ENCODE measurements at regions not wholly inside any gene's neighbourhood (a gene's known extent, or its start where the extent isn't known, plus 50 kb on each side); places are given as distances from the start of the nearest gene placed in this dataset.
A peak's percentile ranks its signal among the peaks of the same experiment; 100 is the strongest.

DNA sequence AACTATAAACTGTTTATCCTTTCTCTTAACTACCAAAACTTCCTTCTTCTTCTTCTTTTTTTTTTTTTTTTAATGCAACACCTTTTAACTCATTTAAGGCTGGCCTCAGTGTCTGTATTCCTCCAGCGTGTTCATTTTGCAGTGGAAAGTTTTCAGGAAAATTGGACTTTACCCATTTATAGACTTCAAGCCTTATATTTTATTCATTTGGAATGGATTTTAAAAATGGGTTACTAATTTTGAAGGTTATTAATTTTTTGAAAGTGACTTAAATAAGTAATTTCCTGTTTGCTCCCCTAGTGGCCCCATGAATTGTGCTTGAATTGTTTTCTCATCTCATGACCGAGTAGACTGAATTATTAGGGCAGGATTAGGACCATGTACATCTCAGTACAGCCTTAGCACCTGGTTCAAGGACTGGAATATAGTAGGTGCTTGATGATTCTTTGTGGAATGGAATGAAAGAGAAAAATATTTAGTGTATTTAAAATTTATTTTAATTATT is 282.7 kb downstream of the ANKRD50 start:
- no peaks in the 10 kb centered on the region for H3K36me3 ChIP-seq

DNA sequence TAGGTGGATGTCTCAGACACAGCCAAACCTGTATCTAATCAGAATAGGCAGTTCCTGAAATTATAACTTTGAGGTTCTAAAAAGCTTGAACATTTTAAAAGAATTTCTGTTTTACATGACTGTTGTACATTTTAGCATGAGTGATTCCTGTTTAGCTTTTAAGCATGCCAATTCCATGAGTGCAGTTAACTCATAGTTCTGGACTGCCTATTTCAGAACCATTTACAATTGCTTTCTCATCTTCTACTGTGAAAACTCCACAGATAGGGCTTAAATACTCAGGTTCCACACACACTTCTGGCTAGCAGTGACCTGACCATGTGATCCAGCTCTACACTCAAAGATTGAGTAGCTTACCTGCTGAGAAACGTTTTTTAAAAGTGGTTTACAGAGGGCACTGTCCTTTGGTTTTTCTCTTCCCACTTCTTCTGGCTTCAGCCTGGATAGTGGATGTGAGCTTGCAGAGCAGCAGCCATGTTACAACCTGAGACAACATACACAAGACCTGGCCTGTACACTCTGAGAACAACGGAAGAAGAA is 280.8 kb downstream of the ANKRD50 start:
- no peak for TF ChIP-seq POLR2A (IDR thresholded peaks at IDR 0.05)
- TF ChIP-seq, protein P1, sequence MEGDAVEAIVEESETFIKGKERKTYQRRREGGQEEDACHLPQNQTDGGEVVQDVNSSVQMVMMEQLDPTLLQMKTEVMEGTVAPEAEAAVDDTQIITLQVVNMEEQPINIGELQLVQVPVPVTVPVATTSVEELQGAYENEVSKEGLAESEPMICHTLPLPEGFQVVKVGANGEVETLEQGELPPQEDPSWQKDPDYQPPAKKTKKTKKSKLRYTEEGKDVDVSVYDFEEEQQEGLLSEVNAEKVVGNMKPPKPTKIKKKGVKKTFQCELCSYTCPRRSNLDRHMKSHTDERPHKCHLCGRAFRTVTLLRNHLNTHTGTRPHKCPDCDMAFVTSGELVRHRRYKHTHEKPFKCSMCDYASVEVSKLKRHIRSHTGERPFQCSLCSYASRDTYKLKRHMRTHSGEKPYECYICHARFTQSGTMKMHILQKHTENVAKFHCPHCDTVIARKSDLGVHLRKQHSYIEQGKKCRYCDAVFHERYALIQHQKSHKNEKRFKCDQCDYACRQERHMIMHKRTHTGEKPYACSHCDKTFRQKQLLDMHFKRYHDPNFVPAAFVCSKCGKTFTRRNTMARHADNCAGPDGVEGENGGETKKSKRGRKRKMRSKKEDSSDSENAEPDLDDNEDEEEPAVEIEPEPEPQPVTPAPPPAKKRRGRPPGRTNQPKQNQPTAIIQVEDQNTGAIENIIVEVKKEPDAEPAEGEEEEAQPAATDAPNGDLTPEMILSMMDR (IDR thresholded peaks at IDR 0.05) = no peak
- DNase-seq = no peak
- Histone ChIP-seq H3K27me3 (no peaks in the 10 kb centered on the region), H3K4me3 (no peak overlapping the region), H3K9me3 (no peaks in the 10 kb centered on the region), H3K27ac (peak overlapping the region in 1 of 4 donors; percentile 1), H3K36me3 (no peaks in the 10 kb centered on the region), H3K4me1 (no peaks in the 10 kb centered on the region)

More for the DNA sequence above, 282.7 kb downstream of the ANKRD50 start:
- Histone ChIP-seq H3K9me3 (no peaks in the 10 kb centered on the region), H3K4me3 (no peak overlapping the region), H3K27me3 (no peaks in the 10 kb centered on the region), H3K4me1 (no peaks in the 10 kb centered on the region), H3K27ac (no peak overlapping the region)
- no peak for TF ChIP-seq POLR2A (IDR thresholded peaks at IDR 0.05)
- TF ChIP-seq, protein P1 (IDR thresholded peaks at IDR 0.05) = peak in 1 of 6 experiments; percentile 2
- no peak for DNase-seq

DNA sequence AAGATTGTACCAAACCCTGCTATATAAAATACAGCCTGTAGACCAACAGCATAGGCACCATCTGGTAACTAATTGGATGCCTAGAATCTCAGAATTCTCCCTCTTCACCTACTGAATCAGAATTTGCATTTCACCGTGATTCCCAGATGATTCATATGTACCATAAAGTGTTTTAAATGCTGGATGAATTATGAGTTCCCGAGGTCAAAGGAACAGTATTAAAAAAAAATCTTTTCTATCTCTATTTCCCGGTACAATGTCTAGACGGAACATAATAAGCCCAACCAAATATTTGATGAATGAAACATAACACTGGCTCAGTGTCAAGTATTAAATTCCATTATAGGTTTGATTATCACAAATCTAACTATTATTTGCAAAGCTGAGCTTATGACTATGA is 280.0 kb downstream of the ANKRD50 start:
- Histone ChIP-seq H3K27me3 (no peaks in the 10 kb centered on the region), H3K4me1 (no peaks in the 10 kb centered on the region), H3K36me3 (no peaks in the 10 kb centered on the region), H3K27ac (peak overlapping the region in 1 of 4 donors; percentile 1), H3K4me3 (no peak overlapping the region), H3K9me3 (no peaks in the 10 kb centered on the region)
- no peak for DNase-seq
- TF ChIP-seq, protein P1 (IDR thresholded peaks at IDR 0.05) = no peak
- no peak for TF ChIP-seq POLR2A (IDR thresholded peaks at IDR 0.05)

DNA sequence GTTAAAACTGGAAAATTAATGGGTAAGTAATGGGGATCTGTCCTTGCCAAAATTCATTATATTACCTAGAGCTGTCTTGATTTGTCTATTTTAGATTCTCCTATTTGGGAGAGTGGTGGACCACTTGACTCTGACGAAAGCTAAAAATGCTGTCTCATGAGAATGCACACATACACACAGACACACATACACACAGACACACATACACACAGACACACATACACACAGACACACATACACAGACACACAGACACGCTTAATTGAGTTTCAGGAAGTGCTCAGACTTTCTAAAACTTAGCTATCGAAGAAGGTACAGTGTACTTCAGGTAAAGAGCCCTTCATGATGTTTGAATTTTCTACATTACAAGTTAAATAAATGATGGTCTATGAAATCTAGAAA is 279.5 kb downstream of the ANKRD50 start:
- H3K36me3 ChIP-seq = no peaks in the 10 kb centered on the region
- no peak overlapping the region for H3K4me3 ChIP-seq
- no peaks in the 10 kb centered on the region for H3K4me1 ChIP-seq
- H3K9me3 ChIP-seq = no peaks in the 10 kb centered on the region
- no peak for DNase-seq
- TF ChIP-seq POLR2A (IDR thresholded peaks at IDR 0.05) = no peak
- TF ChIP-seq, protein P1 (IDR thresholded peaks at IDR 0.05) = no peak
- H3K27ac ChIP-seq = no peak overlapping the region
- H3K27me3 ChIP-seq = no peaks in the 10 kb centered on the region

DNA sequence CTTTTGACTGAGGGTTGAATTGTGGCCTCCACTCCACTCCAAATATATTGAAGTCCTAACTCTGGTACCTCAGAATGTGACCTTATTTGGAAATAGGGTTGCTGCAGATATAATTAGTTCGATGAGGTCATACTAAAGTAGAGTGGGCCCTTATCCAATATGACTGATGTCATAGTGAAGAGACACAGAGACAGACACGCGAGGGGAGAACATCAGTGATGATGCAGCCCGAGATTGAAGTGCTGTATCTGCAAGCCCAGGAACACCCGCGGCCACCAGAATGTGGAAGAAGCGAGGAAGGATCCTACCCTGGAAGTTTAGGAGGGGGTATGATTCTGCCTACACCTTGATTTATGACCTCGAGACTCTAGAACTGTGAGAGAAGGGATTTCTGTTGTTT is 279.0 kb downstream of the ANKRD50 start:
- Histone ChIP-seq H3K9me3 (no peaks in the 10 kb centered on the region), H3K27me3 (no peaks in the 10 kb centered on the region), H3K4me1 (no peaks in the 10 kb centered on the region), H3K27ac (no peak overlapping the region), H3K36me3 (no peaks in the 10 kb centered on the region), H3K4me3 (no peak overlapping the region)
- no peak for TF ChIP-seq POLR2A (IDR thresholded peaks at IDR 0.05)
- TF ChIP-seq, protein P1 (IDR thresholded peaks at IDR 0.05) = no peak
- no peak for DNase-seq
